ENCODE measurements at regions not wholly inside any gene's neighbourhood (a gene's known extent, or its start where the extent isn't known, plus 50 kb on each side); places are given as distances from the start of the nearest gene placed in this dataset.

- TF ChIP-seq CTCF (conservative IDR thresholded peaks at IDR 0.05; ENCODE audit: low read depth, low read length) (no peak), POLR2A (IDR thresholded peaks at IDR 0.05; ENCODE audit: low read depth, low read length) (no peak), RFX5 (IDR thresholded peaks at IDR 0.05; ENCODE audit: low read depth, low read length) (no peak), RAD21 (IDR thresholded peaks at IDR 0.05; ENCODE audit: low read length) (no peak), MXI1 (IDR thresholded peaks at IDR 0.05; ENCODE audit: borderline replicate concordance, low read depth, low read length) (no peak), RCOR1 (IDR thresholded peaks at IDR 0.05; ENCODE audit: insufficient replicate concordance, low read length) (no peak), SMC3 (IDR thresholded peaks at IDR 0.05; ENCODE audit: low read depth, low read length) (no peak), FOS (IDR thresholded peaks at IDR 0.05; ENCODE audit: low read depth, low read length) (no peak), CEBPB (IDR thresholded peaks at IDR 0.05; ENCODE audit: low read depth, low read length) (no peak)
These were observed 260.6 kb upstream of the SASH1 start for GRCh38 chr6:148082044-148082443.

All from IMR-90 (cell line).